GM12874 (cell line): ENCODE measurements at regions not wholly inside any gene's neighbourhood (a gene's known extent, or its start where the extent isn't known, plus 50 kb on each side); places are given as distances from the start of the nearest gene placed in this dataset.

Source experiments
- CTCF ChIP-seq: IDR thresholded peaks from 2 replicates; pipeline ENCODE4 v1.5.1; 2011; ENCODE audit warnings: low read depth, mild to moderate bottlenecking, control low read depth, low read length, moderate library complexity; ENCODE audit not compliant: insufficient read depth

GRCh38 chr2:120995656-120996190 is 260.1 kb downstream of the GLI2 start:
- no peak for TF ChIP-seq CTCF

GRCh38 chr2:120999377-121000097 is 263.9 kb downstream of the GLI2 start:
- no peak for TF ChIP-seq CTCF

- no peak for TF ChIP-seq CTCF
These were observed 265.1 kb downstream of the GLI2 start for GRCh38 chr2:121000804-121001203.

GRCh38 chr2:121001641-121002040 is 266.0 kb downstream of the GLI2 start:
- TF ChIP-seq CTCF = no peak

GRCh38 chr2:121002597-121002996 is 266.9 kb downstream of the GLI2 start:
- no peak for TF ChIP-seq CTCF

GRCh38 chr2:121003391-121003790 is 267.7 kb downstream of the GLI2 start:
- TF ChIP-seq CTCF = no peak

GRCh38 chr2:121004359-121004758 is 268.7 kb downstream of the GLI2 start:
- no peak for TF ChIP-seq CTCF
